ENCODE measurements at regions not wholly inside any gene's neighbourhood (a gene's known extent, or its start where the extent isn't known, plus 50 kb on each side); places are given as distances from the start of the nearest gene placed in this dataset.

GRCh38 chr11:23865341-23865975 is 631.4 kb upstream of the LUZP2 start:
- TF ChIP-seq CTCF (conservative IDR thresholded peaks at IDR 0.05 in 1 of 2, IDR thresholded peaks at IDR 0.05 in 1 of 2; ENCODE audit: low read depth in 1 of 2, low read length in 2 of 2) (no peak), EZH2 (IDR thresholded peaks at IDR 0.05; ENCODE audit: low read length, missing control alignments) (no peak)
